ENCODE measurements at regions not wholly inside any gene's neighbourhood (a gene's known extent, or its start where the extent isn't known, plus 50 kb on each side); places are given as distances from the start of the nearest gene placed in this dataset.

- no peak for TF ChIP-seq CTCF (IDR thresholded peaks at IDR 0.05)
- TF ChIP-seq POLR2A (IDR thresholded peaks at IDR 0.05), result no peak
Observed at GRCh38 chr10:105868935-105869334, 1227.8 kb downstream of the SORCS3 start.
